ENCODE measurements at regions not wholly inside any gene's neighbourhood (a gene's known extent, or its start where the extent isn't known, plus 50 kb on each side); places are given as distances from the start of the nearest gene placed in this dataset.

DNA sequence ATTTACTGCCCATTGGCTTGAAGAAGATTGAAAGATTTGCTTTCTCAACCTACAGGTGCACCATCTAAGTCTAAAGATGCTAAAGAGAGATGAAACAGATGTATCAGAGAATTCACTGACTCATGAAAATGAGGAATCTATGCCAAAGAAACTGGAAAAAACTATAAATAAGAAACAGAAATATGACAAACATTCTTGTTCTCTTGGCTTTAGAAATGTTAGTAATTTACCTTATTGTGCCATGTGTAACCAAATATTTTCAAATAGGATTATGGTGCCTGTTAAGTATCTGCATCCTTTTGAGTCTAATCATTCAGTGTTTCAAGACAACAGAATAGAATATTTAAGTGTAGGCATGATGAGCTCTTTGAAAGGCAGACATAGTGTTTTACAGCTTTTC, 271.5 kb downstream of the MEX3B start:
- Histone ChIP-seq H3K4me1 (no peaks in the 10 kb centered on the region), H3K36me3 (no peaks in the 10 kb centered on the region), H3K27ac (no peak overlapping the region), H3K4me3 (no peak overlapping the region), H3K27me3 (no peaks in the 10 kb centered on the region), H3K9me3 (no peaks in the 10 kb centered on the region)
- in situ Hi-C loops (cut with MboI; ENCODE audit: low pct_ligation_motif_present in 1 of 4, low pct_unique_long_range_greater_than_20kb in 1 of 4, low sequenced_read_pairs in 3 of 4) (no loop called here), intact Hi-C loops (cut with DNase I; ENCODE audit: low total_unique reads) (no loop called here)
- TF ChIP-seq POLR2AphosphoS5 (IDR thresholded peaks at IDR 0.05): no peak
- TF ChIP-seq EP300 (IDR thresholded peaks at IDR 0.05; ENCODE audit: low read depth): no peak
- TF ChIP-seq POLR2A (IDR thresholded peaks at IDR 0.05): no peak
- TF ChIP-seq, protein P1, sequence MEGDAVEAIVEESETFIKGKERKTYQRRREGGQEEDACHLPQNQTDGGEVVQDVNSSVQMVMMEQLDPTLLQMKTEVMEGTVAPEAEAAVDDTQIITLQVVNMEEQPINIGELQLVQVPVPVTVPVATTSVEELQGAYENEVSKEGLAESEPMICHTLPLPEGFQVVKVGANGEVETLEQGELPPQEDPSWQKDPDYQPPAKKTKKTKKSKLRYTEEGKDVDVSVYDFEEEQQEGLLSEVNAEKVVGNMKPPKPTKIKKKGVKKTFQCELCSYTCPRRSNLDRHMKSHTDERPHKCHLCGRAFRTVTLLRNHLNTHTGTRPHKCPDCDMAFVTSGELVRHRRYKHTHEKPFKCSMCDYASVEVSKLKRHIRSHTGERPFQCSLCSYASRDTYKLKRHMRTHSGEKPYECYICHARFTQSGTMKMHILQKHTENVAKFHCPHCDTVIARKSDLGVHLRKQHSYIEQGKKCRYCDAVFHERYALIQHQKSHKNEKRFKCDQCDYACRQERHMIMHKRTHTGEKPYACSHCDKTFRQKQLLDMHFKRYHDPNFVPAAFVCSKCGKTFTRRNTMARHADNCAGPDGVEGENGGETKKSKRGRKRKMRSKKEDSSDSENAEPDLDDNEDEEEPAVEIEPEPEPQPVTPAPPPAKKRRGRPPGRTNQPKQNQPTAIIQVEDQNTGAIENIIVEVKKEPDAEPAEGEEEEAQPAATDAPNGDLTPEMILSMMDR (IDR thresholded peaks at IDR 0.05): no peak
- DNase-seq: no peak

DNA sequence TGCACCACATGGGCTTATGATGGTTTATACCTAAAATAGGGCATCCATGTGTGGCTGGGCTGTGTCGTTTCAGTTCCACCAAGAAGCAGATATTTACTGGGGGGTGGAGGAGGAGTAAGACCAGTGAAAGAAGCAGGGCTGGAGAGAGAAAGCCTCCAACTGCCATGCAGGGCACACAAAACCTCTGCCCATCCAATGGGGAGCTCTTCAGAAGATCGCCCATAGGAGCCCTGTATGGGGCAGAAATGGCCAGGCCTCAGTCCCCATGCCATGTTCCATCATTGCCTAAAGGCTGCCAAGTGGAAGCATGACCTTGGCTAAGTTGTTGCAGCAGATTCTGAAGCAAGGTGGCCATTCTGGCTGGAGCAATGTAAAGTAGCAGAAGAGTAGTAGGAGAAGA, 277.0 kb downstream of the MEX3B start:
- no peaks in the 10 kb centered on the region for H3K4me1 ChIP-seq
- H3K9me3 ChIP-seq: no peaks in the 10 kb centered on the region
- no peak for DNase-seq
- WGBS, 2 donors (ENCODE audit: low coverage in 1 of 2): 64% methylated on average over 2 of the region's 2 CpGs; no CpG with 5 or more reads in 1 of the 2 donors
- H3K4me3 ChIP-seq: no peak overlapping the region
- in situ Hi-C loops (cut with MboI; ENCODE audit: low pct_ligation_motif_present in 1 of 4, low pct_unique_long_range_greater_than_20kb in 1 of 4, low sequenced_read_pairs in 3 of 4): no loop called here
- intact Hi-C loops (cut with DNase I; ENCODE audit: low total_unique reads): no loop called here
- no peaks in the 10 kb centered on the region for H3K27me3 ChIP-seq
- no peaks in the 10 kb centered on the region for H3K36me3 ChIP-seq
- TF ChIP-seq EP300 (IDR thresholded peaks at IDR 0.05; ENCODE audit: low read depth): no peak
- TF ChIP-seq, protein P1 (IDR thresholded peaks at IDR 0.05): no peak
- no peak overlapping the region for H3K27ac ChIP-seq

- no peak for TF ChIP-seq POLR2AphosphoS5 (IDR thresholded peaks at IDR 0.05)
- no peak for TF ChIP-seq POLR2A (IDR thresholded peaks at IDR 0.05)
- no peak for TF ChIP-seq EP300 (IDR thresholded peaks at IDR 0.05; ENCODE audit: low read depth)
- TF ChIP-seq, protein P1 (IDR thresholded peaks at IDR 0.05): no peak
- H3K9me3 ChIP-seq: no peaks in the 10 kb centered on the region
- H3K4me1 ChIP-seq: no peaks in the 10 kb centered on the region
- no peak overlapping the region for H3K4me3 ChIP-seq
- no peaks in the 10 kb centered on the region for H3K36me3 ChIP-seq
- DNase-seq: no peak
- no peaks in the 10 kb centered on the region for H3K27me3 ChIP-seq
- intact Hi-C loops (cut with DNase I; ENCODE audit: low total_unique reads) (no loop called here), in situ Hi-C loops (cut with MboI; ENCODE audit: low pct_ligation_motif_present in 1 of 4, low pct_unique_long_range_greater_than_20kb in 1 of 4, low sequenced_read_pairs in 3 of 4) (no loop called here)
- 75 to 100% methylated on average over 1 of the region's 1 CpG for WGBS, 2 donors (ENCODE audit: low coverage in 1 of 2)
- no peak overlapping the region for H3K27ac ChIP-seq
Measured at GRCh38 chr15:81766829-81767475, 278.9 kb downstream of the MEX3B start.

DNA sequence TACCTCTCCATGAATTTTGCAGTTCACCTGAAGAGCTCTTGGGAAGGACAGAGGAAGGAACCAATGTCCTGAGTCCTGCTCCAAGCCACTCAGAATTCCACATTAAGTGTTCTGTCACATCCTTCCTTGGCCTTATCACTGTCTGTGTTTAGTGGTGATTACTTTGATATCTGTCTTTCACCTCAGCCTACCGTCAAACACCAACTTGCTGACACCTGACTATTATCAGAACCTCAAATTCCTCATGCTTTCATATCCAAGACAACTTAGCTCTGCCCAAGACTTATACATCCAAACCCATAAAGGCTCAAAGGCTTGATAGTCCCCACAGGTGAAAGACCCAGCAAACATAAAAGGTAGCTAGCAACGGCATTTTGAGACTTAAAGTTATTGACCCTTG, 280.0 kb downstream of the MEX3B start:
- 55 to 62% methylated on average over 2 of the region's 2 CpGs for WGBS, 2 donors (ENCODE audit: low coverage in 1 of 2)
- H3K36me3 ChIP-seq: no peaks in the 10 kb centered on the region
- H3K9me3 ChIP-seq: no peaks in the 10 kb centered on the region
- intact Hi-C loops (cut with DNase I; ENCODE audit: low total_unique reads): no loop called here
- in situ Hi-C loops (cut with MboI; ENCODE audit: low pct_ligation_motif_present in 1 of 4, low pct_unique_long_range_greater_than_20kb in 1 of 4, low sequenced_read_pairs in 3 of 4): no loop called here
- H3K27me3 ChIP-seq: no peaks in the 10 kb centered on the region
- H3K27ac ChIP-seq: no peak overlapping the region
- H3K4me1 ChIP-seq: no peaks in the 10 kb centered on the region
- no peak for DNase-seq
- no peak for TF ChIP-seq POLR2A (IDR thresholded peaks at IDR 0.05)
- no peak for TF ChIP-seq POLR2AphosphoS5 (IDR thresholded peaks at IDR 0.05)
- TF ChIP-seq, protein P1 (IDR thresholded peaks at IDR 0.05): no peak
- TF ChIP-seq EP300 (IDR thresholded peaks at IDR 0.05; ENCODE audit: low read depth): no peak
- no peak overlapping the region for H3K4me3 ChIP-seq

Data from transverse colon (tissue), 4 donors.